Parathyroid adenoma (tissue), 2 donors: ENCODE measurements at regions not wholly inside any gene's neighbourhood (a gene's known extent, or its start where the extent isn't known, plus 50 kb on each side); places are given as distances from the start of the nearest gene placed in this dataset.

Experiments
- H2AFZ ChIP-seq: fragments of 300-600 bp; sonication (generic); one replicate; pipeline ENCODE4 v1.7.0; 2017; ENCODE audit warnings: antibody characterized with exemption, mild to moderate bottlenecking
- H3K27ac ChIP-seq: fragments of 300-600 bp; sonication (generic); one replicate; pipeline ENCODE4 v1.7.0; 2017
- H3K27me3 ChIP-seq: fragments of 300-600 bp; sonication (generic); one replicate; pipeline ENCODE4 v1.7.0; 2017; ENCODE audit warnings: low read length; ENCODE audit not compliant: control insufficient read depth, insufficient read depth
- H3K36me3 ChIP-seq: fragments of 300-600 bp; sonication (generic); one replicate; pipeline ENCODE4 v1.7.0; 2017; ENCODE audit warnings: low read length; ENCODE audit not compliant: control insufficient read depth, insufficient read depth
- H3K4me1 ChIP-seq: fragments of 300-600 bp; sonication (generic); one replicate; pipeline ENCODE4 v1.7.0; 2017; ENCODE audit warnings: control low read depth
- H3K4me2 ChIP-seq: fragments of 300-600 bp; sonication (generic); one replicate; pipeline ENCODE4 v1.7.0; 2017; ENCODE audit warnings: low read length
- H3K4me3 ChIP-seq: fragments of 300-600 bp; sonication (generic); one replicate; pipeline ENCODE4 v1.7.0; 2017; ENCODE audit warnings: low read depth, low read length
- H3K79me2 ChIP-seq: fragments of 300-600 bp; sonication (generic); one replicate; pipeline ENCODE4 v1.7.0; 2017; ENCODE audit warnings: control low read depth
- H3K9ac ChIP-seq: fragments of 300-600 bp; sonication (generic); one replicate; pipeline ENCODE4 v1.7.0; 2017; ENCODE audit warnings: mild to moderate bottlenecking
- H3K9me3 ChIP-seq: fragments of 300-600 bp; sonication (generic); one replicate; pipeline ENCODE4 v1.7.0; 2017; ENCODE audit warnings: low read length; ENCODE audit not compliant: control insufficient read depth
- CTCF ChIP-seq: fragments of 300-600 bp; sonication (generic); IDR thresholded peaks from one replicate; pipeline ENCODE4 v1.7.0; 2017; ENCODE audit warnings: antibody characterized with exemption, mild to moderate bottlenecking
- donor health status: primary hyperparathyroidism.

DNA sequence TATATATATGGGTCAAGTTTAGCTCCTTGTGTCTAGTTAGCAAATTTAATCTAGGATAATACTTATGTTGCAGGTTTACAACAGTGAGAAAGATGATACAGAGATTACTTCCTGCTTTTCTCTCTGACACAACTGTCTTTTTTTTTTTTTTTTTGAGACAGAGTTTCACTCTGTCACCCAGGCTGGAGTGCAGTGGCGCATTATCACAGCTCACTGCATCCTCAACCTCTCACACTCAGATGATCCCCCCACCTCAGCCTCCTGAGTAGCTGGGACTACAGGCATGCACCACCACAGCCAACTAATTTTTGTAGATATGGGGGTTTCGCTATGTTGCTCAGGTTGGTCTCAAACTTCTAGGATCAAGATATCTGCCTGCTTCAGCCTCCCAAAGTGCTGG lies 706.9 kb upstream of the SOX9 start:
- Histone ChIP-seq H3K4me2 (no peak overlapping the region), H3K4me3 (no peak overlapping the region), H3K27ac (no peak overlapping the region), H3K4me1 (no peaks in the 10 kb centered on the region), H3K36me3 (no peaks in the 10 kb centered on the region), H3K27me3 (no peaks in the 10 kb centered on the region), H3K79me2 (no peaks in the 10 kb centered on the region), H3K9me3 (peaks cover 2% of the 10 kb centered on the region), H2AFZ (no peak overlapping the region), H3K9ac (no peak overlapping the region)
- TF ChIP-seq CTCF: no peak

- H3K79me2 ChIP-seq: no peaks in the 10 kb centered on the region
- H3K27me3 ChIP-seq: no peaks in the 10 kb centered on the region
- no peak overlapping the region for H3K9ac ChIP-seq
- H3K9me3 ChIP-seq: peaks cover 2% of the 10 kb centered on the region
- no peak overlapping the region for H2AFZ ChIP-seq
- H3K4me3 ChIP-seq: no peak overlapping the region
- H3K4me1 ChIP-seq: no peaks in the 10 kb centered on the region
- no peak overlapping the region for H3K27ac ChIP-seq
- H3K4me2 ChIP-seq: no peak overlapping the region
- no peaks in the 10 kb centered on the region for H3K36me3 ChIP-seq
- no peak for TF ChIP-seq CTCF
These were observed 703.7 kb upstream of the SOX9 start for GRCh38 chr17:71417142-71417541.

- H3K27me3 ChIP-seq: no peaks in the 10 kb centered on the region
- no peak overlapping the region for H2AFZ ChIP-seq
- no peaks in the 10 kb centered on the region for H3K36me3 ChIP-seq
- no peak overlapping the region for H3K9ac ChIP-seq
- H3K9me3 ChIP-seq: peaks cover 2% of the 10 kb centered on the region
- no peak overlapping the region for H3K27ac ChIP-seq
- H3K79me2 ChIP-seq: no peaks in the 10 kb centered on the region
- no peak for TF ChIP-seq CTCF
- no peak overlapping the region for H3K4me2 ChIP-seq
- no peaks in the 10 kb centered on the region for H3K4me1 ChIP-seq
- no peak overlapping the region for H3K4me3 ChIP-seq
These were observed 697.9 kb upstream of the SOX9 start for GRCh38 chr17:71422968-71423367.

- no peak overlapping the region for H3K4me2 ChIP-seq
- H3K9ac ChIP-seq: no peak overlapping the region
- H3K4me3 ChIP-seq: no peak overlapping the region
- no peaks in the 10 kb centered on the region for H3K4me1 ChIP-seq
- no peak overlapping the region for H2AFZ ChIP-seq
- no peaks in the 10 kb centered on the region for H3K9me3 ChIP-seq
- no peaks in the 10 kb centered on the region for H3K79me2 ChIP-seq
- TF ChIP-seq CTCF: no peak
- no peaks in the 10 kb centered on the region for H3K36me3 ChIP-seq
- H3K27ac ChIP-seq: no peak overlapping the region
- no peaks in the 10 kb centered on the region for H3K27me3 ChIP-seq
These were observed 696.8 kb upstream of the SOX9 start for GRCh38 chr17:71423871-71424546.

DNA sequence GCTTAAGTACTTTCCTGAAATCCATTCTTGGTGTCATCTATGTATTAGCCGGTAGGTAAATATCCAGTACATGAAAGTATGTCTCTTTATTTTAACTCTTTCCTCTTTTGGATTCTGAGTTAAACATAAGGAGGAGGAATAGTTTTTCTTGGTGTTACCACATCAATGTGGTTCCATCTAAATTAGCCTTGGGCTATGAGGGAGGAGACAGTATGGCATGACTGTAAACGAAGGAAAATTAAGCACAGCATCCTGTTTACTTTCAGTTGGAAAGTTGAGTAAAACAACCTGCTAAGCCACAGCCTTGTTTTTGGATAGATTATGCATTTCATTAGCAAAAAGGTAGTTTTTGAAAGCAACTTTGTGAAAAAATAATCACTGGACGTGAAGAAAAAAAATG lies 693.0 kb upstream of the SOX9 start:
- no peak for TF ChIP-seq CTCF
- Histone ChIP-seq H2AFZ (no peak overlapping the region), H3K27ac (no peak overlapping the region)

More for the DNA sequence above, 693.0 kb upstream of the SOX9 start:
- Histone ChIP-seq H3K79me2 (no peaks in the 10 kb centered on the region), H3K36me3 (no peaks in the 10 kb centered on the region), H3K9ac (no peak overlapping the region), H3K4me1 (no peaks in the 10 kb centered on the region), H3K4me3 (no peak overlapping the region), H3K9me3 (no peaks in the 10 kb centered on the region), H3K27me3 (no peaks in the 10 kb centered on the region), H3K4me2 (no peak overlapping the region)
